ENCODE measurements at regions not wholly inside any gene's neighbourhood (a gene's known extent, or its start where the extent isn't known, plus 50 kb on each side); places are given as distances from the start of the nearest gene placed in this dataset.

GRCh38 chr3:176521531-176522175 lies 675.6 kb downstream of the TBL1XR1 start:
- Histone ChIP-seq H3K27me3 (ENCODE audit: low read depth) (no peaks in the 10 kb centered on the region; the same call in 1 of the 2 replicates), H3K9me3 (no peaks in the 10 kb centered on the region), H3K36me3 (replicated peaks) (no peaks in the 10 kb centered on the region), H3K4me3 (no peak overlapping the region), H3K4me1 (no peaks in the 10 kb centered on the region)
- in situ Hi-C loops (cut with MboI; ENCODE audit: low sequenced_read_pairs), result loop anchor here (10.0 to 25.0 kb wide), 2 partner anchors 291 to 423 kb away; no protein-coding TSS in a partner anchor
- no peak for DNase-seq (ENCODE audit: low spot score in 2 of 2)

- DNase-seq (ENCODE audit: low spot score in 2 of 2), result peak; percentile 75 to 87
- Histone ChIP-seq H3K4me3 (no peak overlapping the region), H3K27me3 (ENCODE audit: low read depth) (no peaks in the 10 kb centered on the region), H3K9me3 (no peaks in the 10 kb centered on the region), H3K36me3 (replicated peaks) (no peaks in the 10 kb centered on the region), H3K4me1 (peaks cover 5% of the 10 kb centered on the region)
- in situ Hi-C loops (cut with MboI; ENCODE audit: low sequenced_read_pairs), result loop anchor here (10.0 to 25.0 kb wide), 2 partner anchors 151 to 298 kb away; no protein-coding TSS in a partner anchor
These were observed 683.0 kb downstream of the TBL1XR1 start for GRCh38 chr3:176514297-176514696.

- Histone ChIP-seq H3K4me3 (no peak overlapping the region), H3K9me3 (no peaks in the 10 kb centered on the region), H3K36me3 (replicated peaks) (no peaks in the 10 kb centered on the region), H3K4me1 (peaks cover 5% of the 10 kb centered on the region), H3K27me3 (ENCODE audit: low read depth) (no peaks in the 10 kb centered on the region)
- DNase-seq (ENCODE audit: low spot score in 2 of 2), result no peak
- in situ Hi-C loops (cut with MboI; ENCODE audit: low sequenced_read_pairs), result loop anchor here (10.0 to 25.0 kb wide), 2 partner anchors 151 to 299 kb away; no protein-coding TSS in a partner anchor
These were observed 683.7 kb downstream of the TBL1XR1 start for GRCh38 chr3:176513604-176514003.

- Histone ChIP-seq H3K4me3 (no peak overlapping the region), H3K27me3 (ENCODE audit: low read depth) (no peaks in the 10 kb centered on the region), H3K36me3 (replicated peaks) (no peaks in the 10 kb centered on the region), H3K9me3 (no peaks in the 10 kb centered on the region), H3K4me1 (peaks cover 5% of the 10 kb centered on the region)
- in situ Hi-C loops (cut with MboI; ENCODE audit: low sequenced_read_pairs), result loop anchor here (10.0 to 25.0 kb wide), 2 partner anchors 153 to 300 kb away; no protein-coding TSS in a partner anchor
- DNase-seq (ENCODE audit: low spot score in 2 of 2), result no peak
These were observed 685.2 kb downstream of the TBL1XR1 start for GRCh38 chr3:176512037-176512436.

GRCh38 chr3:176510097-176510496 lies 687.2 kb downstream of the TBL1XR1 start:
- in situ Hi-C loops (cut with MboI; ENCODE audit: low sequenced_read_pairs), result loop anchor here (10.0 to 25.0 kb wide), 2 partner anchors 155 to 302 kb away; no protein-coding TSS in a partner anchor
- Histone ChIP-seq H3K27me3 (ENCODE audit: low read depth) (no peaks in the 10 kb centered on the region), H3K9me3 (no peaks in the 10 kb centered on the region; the same call in 1 of the 2 replicates), H3K4me3 (no peak overlapping the region), H3K36me3 (replicated peaks) (no peaks in the 10 kb centered on the region), H3K4me1 (peaks cover 14% of the 10 kb centered on the region)
- no peak for DNase-seq (ENCODE audit: low spot score in 2 of 2)

- peak; percentile 91 to 93 for DNase-seq (ENCODE audit: low spot score in 2 of 2)
- in situ Hi-C loops (cut with MboI; ENCODE audit: low sequenced_read_pairs), result loop anchor here (25.0 kb wide), 1 partner anchor 306 kb away; no protein-coding TSS in a partner anchor
- Histone ChIP-seq H3K27me3 (ENCODE audit: low read depth) (no peaks in the 10 kb centered on the region), H3K9me3 (no peaks in the 10 kb centered on the region; the same call in 1 of the 2 replicates), H3K36me3 (replicated peaks) (no peaks in the 10 kb centered on the region), H3K4me1 (peaks cover 15% of the 10 kb centered on the region), H3K4me3 (no peak overlapping the region)
These were observed 691.2 kb downstream of the TBL1XR1 start for GRCh38 chr3:176505878-176506621.

GRCh38 chr3:176491084-176491483 lies 706.2 kb downstream of the TBL1XR1 start:
- Histone ChIP-seq H3K27me3 (ENCODE audit: low read depth) (no peaks in the 10 kb centered on the region), H3K9me3 (no peaks in the 10 kb centered on the region), H3K4me1 (no peaks in the 10 kb centered on the region), H3K36me3 (replicated peaks) (no peaks in the 10 kb centered on the region), H3K4me3 (no peak overlapping the region)
- no peak for DNase-seq (ENCODE audit: low spot score in 2 of 2)
- in situ Hi-C loops (cut with MboI; ENCODE audit: low sequenced_read_pairs), result no loop called here

- no peak for DNase-seq (ENCODE audit: low spot score in 2 of 2)
- no peaks in the 10 kb centered on the region for H3K36me3 ChIP-seq (replicated peaks)
- H3K9me3 ChIP-seq, result no peaks in the 10 kb centered on the region
- H3K4me3 ChIP-seq, result no peak overlapping the region
- in situ Hi-C loops (cut with MboI; ENCODE audit: low sequenced_read_pairs), result no loop called here
- no peaks in the 10 kb centered on the region for H3K4me1 ChIP-seq
- no peaks in the 10 kb centered on the region for H3K27me3 ChIP-seq (ENCODE audit: low read depth)
These were observed 706.9 kb downstream of the TBL1XR1 start for GRCh38 chr3:176490357-176490756.

- Histone ChIP-seq H3K36me3 (replicated peaks) (no peaks in the 10 kb centered on the region), H3K4me1 (no peaks in the 10 kb centered on the region), H3K27me3 (ENCODE audit: low read depth) (no peaks in the 10 kb centered on the region), H3K9me3 (no peaks in the 10 kb centered on the region), H3K4me3 (no peak overlapping the region)
- in situ Hi-C loops (cut with MboI; ENCODE audit: low sequenced_read_pairs), result no loop called here
- no peak for DNase-seq (ENCODE audit: low spot score in 2 of 2)
These were observed 718.0 kb downstream of the TBL1XR1 start for GRCh38 chr3:176479248-176479647.

- peak; percentile 24 to 29 for DNase-seq (ENCODE audit: low spot score in 2 of 2)
- H3K9me3 ChIP-seq, result no peaks in the 10 kb centered on the region
- no peak overlapping the region for H3K4me3 ChIP-seq
- in situ Hi-C loops (cut with MboI; ENCODE audit: low sequenced_read_pairs), result no loop called here
- no peaks in the 10 kb centered on the region for H3K36me3 ChIP-seq (replicated peaks)
- no peaks in the 10 kb centered on the region for H3K27me3 ChIP-seq (ENCODE audit: low read depth)
- no peaks in the 10 kb centered on the region; the same call in 1 of the 2 replicates for H3K4me1 ChIP-seq
These were observed 727.5 kb downstream of the TBL1XR1 start for GRCh38 chr3:176469694-176470205.

- in situ Hi-C loops (cut with MboI; ENCODE audit: low sequenced_read_pairs), result no loop called here
- no peak for DNase-seq (ENCODE audit: low spot score in 2 of 2)
- Histone ChIP-seq H3K4me3 (no peak overlapping the region), H3K27me3 (ENCODE audit: low read depth) (no peaks in the 10 kb centered on the region), H3K9me3 (no peaks in the 10 kb centered on the region), H3K4me1 (no peaks in the 10 kb centered on the region), H3K36me3 (replicated peaks) (no peaks in the 10 kb centered on the region)
These were observed 733.7 kb downstream of the TBL1XR1 start for GRCh38 chr3:176463610-176464009.

GRCh38 chr3:176447369-176447768 lies 749.9 kb downstream of the TBL1XR1 start:
- no peak overlapping the region for H3K4me3 ChIP-seq
- in situ Hi-C loops (cut with MboI; ENCODE audit: low sequenced_read_pairs), result loop anchor here (25.0 kb wide), 1 partner anchor 485 kb away; no protein-coding TSS in a partner anchor
- no peak for DNase-seq (ENCODE audit: low spot score in 2 of 2)
- H3K9me3 ChIP-seq, result no peaks in the 10 kb centered on the region
- no peaks in the 10 kb centered on the region for H3K36me3 ChIP-seq (replicated peaks)
- no peaks in the 10 kb centered on the region for H3K27me3 ChIP-seq (ENCODE audit: low read depth)
- H3K4me1 ChIP-seq, result no peaks in the 10 kb centered on the region

- DNase-seq (ENCODE audit: low spot score in 2 of 2), result no peak
- H3K4me1 ChIP-seq, result no peaks in the 10 kb centered on the region; the same call in 1 of the 2 replicates
- no peaks in the 10 kb centered on the region for H3K9me3 ChIP-seq
- in situ Hi-C loops (cut with MboI; ENCODE audit: low sequenced_read_pairs), result loop anchor here (25.0 kb wide), 1 partner anchor 480 kb away; no protein-coding TSS in a partner anchor
- no peaks in the 10 kb centered on the region for H3K36me3 ChIP-seq (replicated peaks)
- H3K4me3 ChIP-seq, result no peak overlapping the region
- H3K27me3 ChIP-seq (ENCODE audit: low read depth), result no peaks in the 10 kb centered on the region
These were observed 755.0 kb downstream of the TBL1XR1 start for GRCh38 chr3:176442326-176442725.

Measured in HAP-1 (cell line).